HL-60 (cell line): ENCODE measurements at regions not wholly inside any gene's neighbourhood (a gene's known extent, or its start where the extent isn't known, plus 50 kb on each side); places are given as distances from the start of the nearest gene placed in this dataset.

Source experiments
- DNase-seq, 2 experiments: peaks; one replicate each; pipeline ENCODE4 v3.0.0-alpha.2; 2010 to 2020; ENCODE audit warnings: low read depth in 1 of 2, low spot score in 1 of 2
- H3K27ac ChIP-seq: fragments of 250-450 bp; sonication (Bioruptor Pico); replicated peaks from 2 replicates; pipeline ENCODE4 v1.5.1; 2020; ENCODE audit warnings: mild to moderate bottlenecking, moderate library complexity
- H3K27me3 ChIP-seq: fragments of 250-450 bp; sonication (Bioruptor Pico); 2 replicates; pipeline ENCODE4 v1.5.1; 2021; ENCODE audit warnings: mild to moderate bottlenecking, moderate library complexity; ENCODE audit not compliant: insufficient read depth, poor library complexity, severe bottlenecking
- H3K4me3 ChIP-seq: replicated peaks from 2 replicates; pipeline ENCODE4 v1.5.1; 2011; ENCODE audit warnings: mild to moderate bottlenecking, control low read depth, low read length; ENCODE audit not compliant: insufficient read depth
- CTCF ChIP-seq: IDR thresholded peaks from one replicate; pipeline ENCODE4 v1.5.1; 2011; ENCODE audit warnings: low read length, control low read depth, inconsistent platforms; ENCODE audit not compliant: insufficient read depth
- GABPA ChIP-seq: IDR thresholded peaks from 2 replicates; pipeline ENCODE4 v1.6.1; 2012; ENCODE audit warnings: low read depth
- POLR2AphosphoS5 ChIP-seq: IDR thresholded peaks from 2 replicates; pipeline ENCODE4 v1.6.1; 2012; ENCODE audit warnings: low read depth
- REST ChIP-seq: IDR thresholded peaks from 2 replicates; pipeline ENCODE4 v1.6.1; 2012; ENCODE audit warnings: low read depth; ENCODE audit not compliant: insufficient replicate concordance
- SPI1 ChIP-seq: IDR thresholded peaks from 2 replicates; pipeline ENCODE4 v1.6.1; 2012; ENCODE audit warnings: low read depth, mild to moderate bottlenecking, borderline replicate concordance

GRCh38 chr2:22878121-22878520, 506.9 kb upstream of the KLHL29 start:
- no peak overlapping the region for H3K4me3 ChIP-seq
- TF ChIP-seq POLR2AphosphoS5 = no peak
- TF ChIP-seq CTCF = no peak
- no peak for TF ChIP-seq REST
- no peak for TF ChIP-seq GABPA
- no peak for TF ChIP-seq SPI1
- no peak for DNase-seq
- H3K27me3 ChIP-seq = no peaks in the 10 kb centered on the region
- no peak overlapping the region for H3K27ac ChIP-seq

GRCh38 chr2:22879009-22879863, 505.7 kb upstream of the KLHL29 start:
- DNase-seq = no peak
- Histone ChIP-seq H3K27me3 (no peaks in the 10 kb centered on the region), H3K4me3 (no peak overlapping the region), H3K27ac (no peak overlapping the region)
- TF ChIP-seq SPI1 (no peak), POLR2AphosphoS5 (no peak), CTCF (no peak), GABPA (no peak), REST (no peak)

- DNase-seq = no peak
- Histone ChIP-seq H3K4me3 (no peak overlapping the region), H3K27me3 (no peaks in the 10 kb centered on the region), H3K27ac (no peak overlapping the region)
- TF ChIP-seq POLR2AphosphoS5 (no peak), REST (no peak), SPI1 (no peak), GABPA (no peak), CTCF (no peak)
Observed at GRCh38 chr2:22880161-22880560, 504.8 kb upstream of the KLHL29 start.
